ENCODE measurements at regions not wholly inside any gene's neighbourhood (a gene's known extent, or its start where the extent isn't known, plus 50 kb on each side); places are given as distances from the start of the nearest gene placed in this dataset.

GRCh38 chr15:20344601-20345400 is 196.8 kb downstream of the GOLGA6L6 start:
- TF ChIP-seq POLR2AphosphoS5 (IDR thresholded peaks at IDR 0.05) (no peak), CTCF (IDR thresholded peaks at IDR 0.05) (no peak), POLR2A (IDR thresholded peaks at IDR 0.05) (no peak)
